GM12892 (cell line): ENCODE measurements at regions not wholly inside any gene's neighbourhood (a gene's known extent, or its start where the extent isn't known, plus 50 kb on each side); places are given as distances from the start of the nearest gene placed in this dataset.

Source experiments
- POLR2A ChIP-seq: IDR thresholded peaks from 2 replicates; pipeline ENCODE4 v1.6.1; 2011; ENCODE audit warnings: low read depth, low read length, control low read depth
- POLR2AphosphoS5 ChIP-seq: IDR thresholded peaks from 2 replicates; pipeline ENCODE4 v1.6.1; 2011; ENCODE audit warnings: low read depth, low read length, control low read depth
- TAF1 ChIP-seq: IDR thresholded peaks from 2 replicates; pipeline ENCODE4 v1.6.1; 2011; ENCODE audit warnings: low read depth, mild to moderate bottlenecking, control low read depth, low read length, borderline replicate concordance

- TF ChIP-seq POLR2A (no peak), POLR2AphosphoS5 (no peak), TAF1 (no peak)
Measured at GRCh38 chr4:157787618-157788017, 385.2 kb downstream of the GASK1B start.
